ENCODE measurements at regions not wholly inside any gene's neighbourhood (a gene's known extent, or its start where the extent isn't known, plus 50 kb on each side); places are given as distances from the start of the nearest gene placed in this dataset.

GRCh38 chr13:32850316-32851052 is 165.7 kb upstream of the KL start:
- no peaks in the 10 kb centered on the region for H3K9me3 ChIP-seq (replicated peaks; ENCODE audit: insufficient read depth, low read length)
- H3K27ac ChIP-seq (ENCODE audit: low read length) = no peak overlapping the region
- H3K9me2 ChIP-seq (replicated peaks; ENCODE audit: insufficient read depth, low read length) = no peaks in the 10 kb centered on the region
- no peak overlapping the region for H3K9ac ChIP-seq (ENCODE audit: low read length)
- no peaks in the 10 kb centered on the region for H4K20me1 ChIP-seq (ENCODE audit: insufficient read depth, low read length)
- H3F3A ChIP-seq (ENCODE audit: insufficient read depth, low read length) = no peaks in the 10 kb centered on the region
- no peaks in the 10 kb centered on the region for H3K36me3 ChIP-seq (replicated peaks; ENCODE audit: insufficient read depth, low read length)
- H2AFZ ChIP-seq (ENCODE audit: low read length) = no peak overlapping the region
- H3K4me2 ChIP-seq (ENCODE audit: low read depth, low read length) = no peak overlapping the region
- DNase-seq = no peak
- no peak overlapping the region for H3K4me3 ChIP-seq (ENCODE audit: low read length)
- no peaks in the 10 kb centered on the region for H3K4me1 ChIP-seq (ENCODE audit: low read length)
- no peaks in the 10 kb centered on the region for H3K27me3 ChIP-seq (replicated peaks; ENCODE audit: insufficient read depth, low read length)
- TF ChIP-seq CTCF (IDR thresholded peaks at IDR 0.05; ENCODE audit: low read length) (no peak), EZH2 (optimal IDR thresholded peaks at IDR 0.05; ENCODE audit: low read depth, low read length) (no peak), EZH2phosphoT487 (IDR thresholded peaks at IDR 0.05; ENCODE audit: low read length) (no peak)
- no peaks in the 10 kb centered on the region for H3K79me2 ChIP-seq (ENCODE audit: low read length)

GRCh38 chr13:32851083-32852069 is 164.8 kb upstream of the KL start:
- DNase-seq = no peak
- TF ChIP-seq EZH2phosphoT487 (IDR thresholded peaks at IDR 0.05; ENCODE audit: low read length) (no peak), EZH2 (optimal IDR thresholded peaks at IDR 0.05; ENCODE audit: low read depth, low read length) (no peak), CTCF (IDR thresholded peaks at IDR 0.05; ENCODE audit: low read length) (no peak)
- Histone ChIP-seq H3K36me3 (replicated peaks; ENCODE audit: insufficient read depth, low read length) (no peaks in the 10 kb centered on the region), H3K9me2 (replicated peaks; ENCODE audit: insufficient read depth, low read length) (no peaks in the 10 kb centered on the region), H3K4me3 (ENCODE audit: low read length) (no peak overlapping the region), H4K20me1 (ENCODE audit: insufficient read depth, low read length) (no peaks in the 10 kb centered on the region), H3K27me3 (replicated peaks; ENCODE audit: insufficient read depth, low read length) (no peaks in the 10 kb centered on the region), H3K27ac (ENCODE audit: low read length) (no peak overlapping the region), H3K9me3 (replicated peaks; ENCODE audit: insufficient read depth, low read length) (no peaks in the 10 kb centered on the region), H3F3A (ENCODE audit: insufficient read depth, low read length) (no peaks in the 10 kb centered on the region), H3K9ac (ENCODE audit: low read length) (no peak overlapping the region), H3K4me1 (ENCODE audit: low read length) (no peaks in the 10 kb centered on the region), H2AFZ (ENCODE audit: low read length) (no peak overlapping the region), H3K4me2 (ENCODE audit: low read depth, low read length) (no peak overlapping the region), H3K79me2 (ENCODE audit: low read length) (no peaks in the 10 kb centered on the region)

- no peaks in the 10 kb centered on the region for H4K20me1 ChIP-seq (ENCODE audit: insufficient read depth, low read length)
- H3K27me3 ChIP-seq (replicated peaks; ENCODE audit: insufficient read depth, low read length) = no peaks in the 10 kb centered on the region
- H2AFZ ChIP-seq (ENCODE audit: low read length) = no peak overlapping the region
- no peaks in the 10 kb centered on the region for H3F3A ChIP-seq (ENCODE audit: insufficient read depth, low read length)
- H3K79me2 ChIP-seq (ENCODE audit: low read length) = no peaks in the 10 kb centered on the region
- TF ChIP-seq EZH2 (optimal IDR thresholded peaks at IDR 0.05; ENCODE audit: low read depth, low read length) (no peak), CTCF (IDR thresholded peaks at IDR 0.05; ENCODE audit: low read length) (no peak), EZH2phosphoT487 (IDR thresholded peaks at IDR 0.05; ENCODE audit: low read length) (no peak)
- no peak overlapping the region for H3K9ac ChIP-seq (ENCODE audit: low read length)
- no peaks in the 10 kb centered on the region for H3K9me3 ChIP-seq (replicated peaks; ENCODE audit: insufficient read depth, low read length)
- H3K9me2 ChIP-seq (replicated peaks; ENCODE audit: insufficient read depth, low read length) = no peaks in the 10 kb centered on the region
- no peak overlapping the region for H3K4me2 ChIP-seq (ENCODE audit: low read depth, low read length)
- no peaks in the 10 kb centered on the region for H3K36me3 ChIP-seq (replicated peaks; ENCODE audit: insufficient read depth, low read length)
- H3K4me3 ChIP-seq (ENCODE audit: low read length) = no peak overlapping the region
- DNase-seq = no peak
- no peak overlapping the region for H3K27ac ChIP-seq (ENCODE audit: low read length)
- H3K4me1 ChIP-seq (ENCODE audit: low read length) = no peaks in the 10 kb centered on the region
Observed at GRCh38 chr13:32852526-32852925, 163.7 kb upstream of the KL start.

Measured in MM.1S (cell line).